Mesothelial cell of epicardium (in vitro differentiated cells): ENCODE measurements at regions not wholly inside any gene's neighbourhood (a gene's known extent, or its start where the extent isn't known, plus 50 kb on each side); places are given as distances from the start of the nearest gene placed in this dataset.

Experiments
- DNase-seq, 2 experiments: peaks; one replicate each; pipeline ENCODE4 v3.0.0; 2021; ENCODE audit warnings: low spot score in 2 of 2; ENCODE audit not compliant: unreplicated experiment in 2 of 2
- H3K27ac Mint-ChIP-seq: 2 replicates; pipeline ENCODE4 v1.8.0; 2021; ENCODE audit warnings: mixed read lengths
- H3K27me3 Mint-ChIP-seq: 2 replicates; pipeline ENCODE4 v1.8.0; 2021; ENCODE audit warnings: low read depth, mixed read lengths
- H3K36me3 Mint-ChIP-seq: 2 replicates; pipeline ENCODE4 v1.8.0; 2021; ENCODE audit warnings: mixed read lengths
- H3K4me1 Mint-ChIP-seq: 2 replicates; pipeline ENCODE4 v1.8.0; 2021; ENCODE audit warnings: mixed read lengths
- H3K4me3 Mint-ChIP-seq: 2 replicates; pipeline ENCODE4 v1.8.0; 2021; ENCODE audit warnings: mild to moderate bottlenecking, moderate library complexity, mixed read lengths
- H3K9me3 Mint-ChIP-seq: 2 replicates; pipeline ENCODE4 v1.8.0; 2021; ENCODE audit warnings: mixed read lengths
- TF ChIP-seq, protein P1 (sequence below): fragments of 200-600 bp; sonication (generic); IDR thresholded peaks from one replicate; pipeline ENCODE4 v1.5.0; 2021; ENCODE audit warnings: antibody characterized with exemption; ENCODE audit not compliant: unreplicated experiment

- Mint-ChIP-seq H3K4me1 (peaks cover 8% of the 10 kb centered on the region), H3K36me3 (no peaks in the 10 kb centered on the region), H3K4me3 (no peak overlapping the region), H3K9me3 (peaks cover 7% of the 10 kb centered on the region), H3K27me3 (peaks cover 9% of the 10 kb centered on the region), H3K27ac (no peak overlapping the region)
- DNase-seq: no peak
- TF ChIP-seq, protein P1, sequence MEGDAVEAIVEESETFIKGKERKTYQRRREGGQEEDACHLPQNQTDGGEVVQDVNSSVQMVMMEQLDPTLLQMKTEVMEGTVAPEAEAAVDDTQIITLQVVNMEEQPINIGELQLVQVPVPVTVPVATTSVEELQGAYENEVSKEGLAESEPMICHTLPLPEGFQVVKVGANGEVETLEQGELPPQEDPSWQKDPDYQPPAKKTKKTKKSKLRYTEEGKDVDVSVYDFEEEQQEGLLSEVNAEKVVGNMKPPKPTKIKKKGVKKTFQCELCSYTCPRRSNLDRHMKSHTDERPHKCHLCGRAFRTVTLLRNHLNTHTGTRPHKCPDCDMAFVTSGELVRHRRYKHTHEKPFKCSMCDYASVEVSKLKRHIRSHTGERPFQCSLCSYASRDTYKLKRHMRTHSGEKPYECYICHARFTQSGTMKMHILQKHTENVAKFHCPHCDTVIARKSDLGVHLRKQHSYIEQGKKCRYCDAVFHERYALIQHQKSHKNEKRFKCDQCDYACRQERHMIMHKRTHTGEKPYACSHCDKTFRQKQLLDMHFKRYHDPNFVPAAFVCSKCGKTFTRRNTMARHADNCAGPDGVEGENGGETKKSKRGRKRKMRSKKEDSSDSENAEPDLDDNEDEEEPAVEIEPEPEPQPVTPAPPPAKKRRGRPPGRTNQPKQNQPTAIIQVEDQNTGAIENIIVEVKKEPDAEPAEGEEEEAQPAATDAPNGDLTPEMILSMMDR: no peak
Observed at GRCh38 chr6:28600245-28600644, 74.6 kb downstream of the GPX5 start.

GRCh38 chr6:28603891-28604290 lies 78.2 kb downstream of the GPX5 start:
- peaks cover 6% of the 10 kb centered on the region for H3K9me3 Mint-ChIP-seq
- peaks cover 20% of the 10 kb centered on the region for H3K4me1 Mint-ChIP-seq
- H3K4me3 Mint-ChIP-seq: no peak overlapping the region
- H3K27me3 Mint-ChIP-seq: peaks cover 2% of the 10 kb centered on the region
- H3K36me3 Mint-ChIP-seq: no peaks in the 10 kb centered on the region
- TF ChIP-seq, protein P1: no peak
- no peak for DNase-seq
- H3K27ac Mint-ChIP-seq: no peak overlapping the region

GRCh38 chr6:28606424-28607391 lies 81.0 kb downstream of the GPX5 start:
- Mint-ChIP-seq H3K9me3 (peaks cover 4% of the 10 kb centered on the region), H3K36me3 (no peaks in the 10 kb centered on the region), H3K27ac (peak overlapping the region; percentile 85), H3K4me1 (peaks cover 22% of the 10 kb centered on the region), H3K27me3 (no peaks in the 10 kb centered on the region), H3K4me3 (peak overlapping the region; percentile 68)
- TF ChIP-seq, protein P1: peak; percentile 35
- peak; percentile 30 to 67 for DNase-seq

- Mint-ChIP-seq H3K27ac (peak overlapping the region; percentile 85), H3K4me1 (peaks cover 22% of the 10 kb centered on the region), H3K9me3 (peaks cover 4% of the 10 kb centered on the region), H3K27me3 (no peaks in the 10 kb centered on the region), H3K36me3 (no peaks in the 10 kb centered on the region), H3K4me3 (peak overlapping the region; percentile 15)
- TF ChIP-seq, protein P1: no peak
- DNase-seq: no peak
Observed at GRCh38 chr6:28607990-28608389, 82.3 kb downstream of the GPX5 start.

DNA sequence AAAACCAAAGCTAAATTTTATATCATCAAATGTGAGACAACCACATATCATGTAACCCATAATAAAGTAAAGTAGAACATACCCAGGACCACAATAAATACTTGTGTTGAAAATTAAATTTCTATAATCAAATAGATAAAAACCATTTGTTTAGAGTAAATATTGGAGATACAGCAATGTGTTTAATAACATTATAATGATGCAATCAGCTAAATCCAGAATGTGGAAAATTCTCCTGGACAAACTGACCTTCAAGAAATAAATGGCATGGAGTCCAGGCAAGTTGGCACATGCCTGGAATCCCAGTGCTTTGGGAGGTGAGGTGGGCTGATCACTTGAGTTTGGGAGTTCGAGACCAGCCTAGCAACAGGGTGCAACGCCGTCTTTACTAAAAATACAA lies 84.0 kb downstream of the GPX5 start:
- Mint-ChIP-seq H3K4me3 (no peak overlapping the region), H3K27me3 (no peaks in the 10 kb centered on the region), H3K9me3 (peaks cover 4% of the 10 kb centered on the region), H3K27ac (no peak overlapping the region), H3K4me1 (peaks cover 22% of the 10 kb centered on the region), H3K36me3 (no peaks in the 10 kb centered on the region)
- no peak for DNase-seq
- TF ChIP-seq, protein P1: no peak
